Brain microvascular endothelial cell (primary cell): ENCODE measurements at regions not wholly inside any gene's neighbourhood (a gene's known extent, or its start where the extent isn't known, plus 50 kb on each side); places are given as distances from the start of the nearest gene placed in this dataset.

Source experiments
- DNase-seq: peaks from one replicate; pipeline ENCODE4 v3.0.0-alpha.2; 2020
- H3K27ac ChIP-seq: fragments of 250-450 bp; sonication (Bioruptor Pico); 2 replicates; pipeline ENCODE4 v1.5.1; 2020; ENCODE audit warnings: mild to moderate bottlenecking, moderate library complexity
- H3K27me3 ChIP-seq: fragments of 250-450 bp; sonication (Bioruptor Pico); replicated peaks from 2 replicates; pipeline ENCODE4 v1.5.1; 2020; ENCODE audit warnings: mild to moderate bottlenecking
- H3K36me3 ChIP-seq: fragments of 250-450 bp; sonication (Bioruptor Pico); replicated peaks from 2 replicates; pipeline ENCODE4 v1.5.1; 2020; ENCODE audit warnings: mild to moderate bottlenecking
- H3K4me3 ChIP-seq: 2 replicates; pipeline ENCODE4 v1.5.1; 2011; ENCODE audit warnings: low read depth, mild to moderate bottlenecking, control low read depth, low read length, moderate library complexity
- in situ Hi-C: cut with HindIII; loops from 2 replicates; pipeline ENCODE4 v1.10.0; 2017; ENCODE audit warnings: low sequenced_read_pairs, low pct_ligation_motif_present
- TF ChIP-seq, protein P1 (sequence below): IDR thresholded peaks from 2 replicates; pipeline ENCODE4 v1.5.1; 2011; ENCODE audit warnings: low read depth, mild to moderate bottlenecking, moderate library complexity, low read length, control low read depth, inconsistent platforms; ENCODE audit errors: missing control alignments

DNA sequence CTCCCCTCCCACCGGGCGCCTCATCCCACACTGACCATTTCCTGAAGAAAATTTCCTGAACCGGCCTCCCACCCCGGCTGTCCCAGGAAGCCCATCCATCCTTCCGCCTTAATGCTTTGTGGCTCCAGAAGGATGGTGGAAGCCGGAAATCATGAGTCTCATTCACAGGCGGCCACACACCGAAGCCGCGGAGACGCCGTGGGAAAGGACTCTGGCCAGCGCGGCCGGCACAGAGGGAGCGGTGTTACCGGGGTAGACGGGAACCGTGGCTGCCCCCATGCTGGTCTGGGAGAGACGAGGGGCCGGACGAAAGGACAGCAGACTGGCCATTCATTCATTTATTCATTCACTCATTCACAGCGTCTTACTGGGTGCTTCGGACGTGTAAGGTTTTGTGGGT lies 326.8 kb downstream of the SEC14L1 start:
- Histone ChIP-seq H3K27me3 (no peaks in the 10 kb centered on the region), H3K4me3 (no peak overlapping the region), H3K36me3 (peaks cover 9% of the 10 kb centered on the region), H3K27ac (peak overlapping the region; percentile 60)
- TF ChIP-seq, protein P1, sequence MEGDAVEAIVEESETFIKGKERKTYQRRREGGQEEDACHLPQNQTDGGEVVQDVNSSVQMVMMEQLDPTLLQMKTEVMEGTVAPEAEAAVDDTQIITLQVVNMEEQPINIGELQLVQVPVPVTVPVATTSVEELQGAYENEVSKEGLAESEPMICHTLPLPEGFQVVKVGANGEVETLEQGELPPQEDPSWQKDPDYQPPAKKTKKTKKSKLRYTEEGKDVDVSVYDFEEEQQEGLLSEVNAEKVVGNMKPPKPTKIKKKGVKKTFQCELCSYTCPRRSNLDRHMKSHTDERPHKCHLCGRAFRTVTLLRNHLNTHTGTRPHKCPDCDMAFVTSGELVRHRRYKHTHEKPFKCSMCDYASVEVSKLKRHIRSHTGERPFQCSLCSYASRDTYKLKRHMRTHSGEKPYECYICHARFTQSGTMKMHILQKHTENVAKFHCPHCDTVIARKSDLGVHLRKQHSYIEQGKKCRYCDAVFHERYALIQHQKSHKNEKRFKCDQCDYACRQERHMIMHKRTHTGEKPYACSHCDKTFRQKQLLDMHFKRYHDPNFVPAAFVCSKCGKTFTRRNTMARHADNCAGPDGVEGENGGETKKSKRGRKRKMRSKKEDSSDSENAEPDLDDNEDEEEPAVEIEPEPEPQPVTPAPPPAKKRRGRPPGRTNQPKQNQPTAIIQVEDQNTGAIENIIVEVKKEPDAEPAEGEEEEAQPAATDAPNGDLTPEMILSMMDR, result no peak
- in situ Hi-C loops, result loop anchor here (25.0 kb wide), 1 partner anchor 130 kb away; no protein-coding TSS in a partner anchor
- DNase-seq, result no peak

DNA sequence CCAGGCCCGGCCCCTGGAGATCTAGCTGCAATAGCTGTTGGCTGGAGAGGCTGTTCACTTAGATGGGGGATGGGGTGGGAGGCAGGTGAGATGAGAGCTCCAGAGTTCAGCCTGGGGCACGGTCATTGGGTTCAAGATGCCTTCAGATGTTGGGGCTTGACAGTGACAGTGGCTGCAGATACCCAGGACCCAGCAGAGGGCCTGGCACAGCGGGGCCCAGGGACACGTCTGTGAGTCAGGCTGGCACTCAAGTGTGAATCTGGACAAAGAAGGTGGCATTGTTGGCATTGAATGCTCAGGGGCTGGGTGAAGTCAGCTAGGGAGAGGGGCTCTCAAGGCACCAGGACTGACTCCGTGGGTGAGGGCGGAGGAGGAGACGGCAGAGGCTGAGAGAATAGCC lies 328.1 kb downstream of the SEC14L1 start:
- DNase-seq, result no peak
- in situ Hi-C loops, result loop anchor here (25.0 kb wide), 1 partner anchor 132 kb away; no protein-coding TSS in a partner anchor
- TF ChIP-seq, protein P1, result no peak
- no peak overlapping the region for H3K27ac ChIP-seq
- H3K36me3 ChIP-seq, result peaks cover 9% of the 10 kb centered on the region
- H3K4me3 ChIP-seq, result no peak overlapping the region
- no peaks in the 10 kb centered on the region for H3K27me3 ChIP-seq

DNA sequence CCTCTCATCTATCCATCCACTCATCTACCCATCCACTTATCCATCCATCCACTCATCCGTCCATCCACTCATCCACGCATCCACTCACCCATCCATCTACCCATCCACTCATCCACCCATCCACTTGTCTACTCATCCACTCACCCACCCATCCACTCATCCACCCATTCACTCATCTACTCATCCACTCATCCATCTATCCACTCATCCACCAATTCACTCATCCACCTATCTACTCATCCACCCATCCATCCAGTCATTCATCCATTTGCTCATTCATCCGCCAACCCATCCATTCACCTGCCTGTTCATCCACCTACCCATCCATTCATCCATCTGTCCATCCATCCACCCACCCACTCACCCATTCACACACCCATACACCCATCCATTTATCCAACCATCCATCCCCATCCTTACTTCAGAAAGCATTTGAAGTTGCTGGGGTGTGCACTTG lies 329.6 kb downstream of the SEC14L1 start:
- Histone ChIP-seq H3K27ac (no peak overlapping the region), H3K36me3 (peaks cover 9% of the 10 kb centered on the region), H3K27me3 (no peaks in the 10 kb centered on the region), H3K4me3 (no peak overlapping the region)
- TF ChIP-seq, protein P1, result no peak
- in situ Hi-C loops, result loop anchor here (25.0 kb wide), 1 partner anchor 133 kb away; no protein-coding TSS in a partner anchor
- DNase-seq, result no peak

DNA sequence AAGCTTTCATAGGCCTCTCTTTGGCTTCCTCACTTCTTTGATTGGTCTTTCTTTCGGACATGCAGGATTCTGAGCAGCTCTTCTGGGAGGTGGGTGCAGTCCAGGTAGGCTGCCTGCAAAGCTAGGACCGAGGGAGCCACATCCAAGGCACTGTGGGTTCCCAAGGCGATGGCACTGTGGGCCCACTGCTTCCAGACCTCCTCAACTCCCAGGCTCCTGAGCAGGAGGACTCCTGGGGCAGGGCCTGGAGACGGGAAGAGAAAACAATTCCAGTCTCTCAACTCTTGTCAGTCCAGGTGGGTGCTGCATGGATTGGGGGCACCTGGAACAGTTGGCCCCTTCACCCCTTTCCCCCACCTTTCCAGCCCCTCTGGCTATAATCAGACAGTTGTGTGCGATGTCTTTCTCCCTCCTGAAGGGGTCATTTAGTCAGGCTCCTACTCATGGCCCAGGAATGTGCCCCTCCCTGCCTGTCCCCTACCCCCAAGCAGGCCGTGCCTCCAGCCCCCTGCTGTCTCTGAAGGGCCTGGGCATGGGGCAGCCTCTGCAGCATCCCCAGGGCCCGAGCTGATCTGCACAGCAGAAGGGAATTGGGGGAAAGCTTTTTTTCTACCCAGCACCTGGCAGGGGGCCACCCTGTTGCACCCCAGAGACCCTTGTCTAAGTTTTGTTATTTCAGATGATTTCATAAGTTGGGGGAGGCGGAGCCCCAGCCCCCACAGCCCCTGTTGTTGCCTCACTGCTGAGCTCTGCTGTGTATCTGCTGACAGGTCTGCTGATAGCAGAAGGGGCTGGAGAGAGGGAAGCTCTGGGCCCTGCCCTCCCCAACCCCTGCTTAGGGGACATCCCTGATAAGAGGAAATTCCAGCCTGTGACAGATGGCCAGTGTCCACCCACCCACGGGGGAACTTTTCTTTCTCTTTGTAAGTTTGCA lies 330.3 kb downstream of the SEC14L1 start:
- TF ChIP-seq, protein P1, result no peak
- Histone ChIP-seq H3K27ac (peak overlapping the region; percentile 28), H3K4me3 (no peak overlapping the region), H3K36me3 (peaks cover 9% of the 10 kb centered on the region), H3K27me3 (no peaks in the 10 kb centered on the region)
- peak; percentile 47 for DNase-seq
- in situ Hi-C loops, result loop anchor here (25.0 kb wide), 1 partner anchor 134 kb away; no protein-coding TSS in a partner anchor

DNA sequence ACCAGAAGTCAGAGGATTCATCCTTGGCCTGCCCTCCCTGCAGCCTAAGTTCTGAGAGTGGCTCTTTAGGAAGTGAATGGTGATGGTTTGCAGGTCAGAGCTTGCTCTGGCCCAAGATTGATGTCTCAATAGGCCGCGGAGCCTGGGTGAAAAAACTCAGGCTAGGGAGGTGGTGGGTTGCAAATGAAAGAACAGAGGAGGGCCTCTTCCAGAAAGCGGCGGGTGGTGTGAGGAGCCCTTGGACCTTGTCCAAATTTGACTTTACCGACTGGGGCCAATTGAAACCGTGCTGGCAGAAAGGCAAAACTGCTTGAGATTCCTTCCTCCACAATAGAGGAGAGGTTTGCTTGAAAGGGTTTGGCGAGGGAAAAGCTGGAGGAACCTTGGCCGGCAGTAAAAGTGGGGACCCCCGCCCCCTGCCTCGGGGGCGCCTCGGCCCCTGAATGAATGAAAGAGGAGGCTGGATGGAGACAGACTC lies 331.3 kb downstream of the SEC14L1 start:
- H3K4me3 ChIP-seq, result no peak overlapping the region

More for the DNA sequence above, 331.3 kb downstream of the SEC14L1 start:
- no peak for DNase-seq
- TF ChIP-seq, protein P1, result no peak
- Histone ChIP-seq H3K27ac (peak overlapping the region; percentile 28), H3K36me3 (peaks cover 9% of the 10 kb centered on the region), H3K27me3 (no peaks in the 10 kb centered on the region)
- in situ Hi-C loops, result loop anchor here (25.0 kb wide), 1 partner anchor 135 kb away; no protein-coding TSS in a partner anchor
